Superior temporal gyrus (tissue), 1 donor: ENCODE measurements at regions not wholly inside any gene's neighbourhood (a gene's known extent, or its start where the extent isn't known, plus 50 kb on each side); places are given as distances from the start of the nearest gene placed in this dataset.

ENCODE experiments used
- DNase-seq: peaks from one replicate; pipeline ENCODE4 v3.0.0-alpha.2; 2016; ENCODE audit errors: extremely low spot score

GRCh38 chr18:78562531-78562961 is 417.1 kb upstream of the SALL3 start:
- DNase-seq: no peak

- DNase-seq: no peak
Observed at GRCh38 chr18:78563110-78563509, 416.5 kb upstream of the SALL3 start.

- DNase-seq: no peak
Observed at GRCh38 chr18:78564030-78564429, 415.6 kb upstream of the SALL3 start.

GRCh38 chr18:78564518-78564917 is 415.1 kb upstream of the SALL3 start:
- DNase-seq: no peak

GRCh38 chr18:78565240-78565639 is 414.4 kb upstream of the SALL3 start:
- DNase-seq: no peak

- no peak for DNase-seq
Observed at GRCh38 chr18:78566065-78566464, 413.6 kb upstream of the SALL3 start.

- DNase-seq: no peak
Observed at GRCh38 chr18:78566720-78567119, 412.9 kb upstream of the SALL3 start.

GRCh38 chr18:78571063-78571785 is 408.4 kb upstream of the SALL3 start:
- DNase-seq: no peak

- DNase-seq: no peak
Observed at GRCh38 chr18:78571831-78572347, 407.7 kb upstream of the SALL3 start.

GRCh38 chr18:78573773-78574172 is 405.8 kb upstream of the SALL3 start:
- DNase-seq: no peak

GRCh38 chr18:78576967-78577366 is 402.7 kb upstream of the SALL3 start:
- no peak for DNase-seq

- DNase-seq: no peak
Observed at GRCh38 chr18:78579449-78579848, 400.2 kb upstream of the SALL3 start.

GRCh38 chr18:78579854-78580577 is 399.6 kb upstream of the SALL3 start:
- DNase-seq: no peak

GRCh38 chr18:78580835-78581339 is 398.7 kb upstream of the SALL3 start:
- DNase-seq: no peak

GRCh38 chr18:78582181-78582709 is 397.4 kb upstream of the SALL3 start:
- DNase-seq: no peak

GRCh38 chr18:78582898-78583738 is 396.5 kb upstream of the SALL3 start:
- no peak for DNase-seq

GRCh38 chr18:78583739-78584458 is 395.7 kb upstream of the SALL3 start:
- DNase-seq: no peak

- no peak for DNase-seq
Observed at GRCh38 chr18:78584459-78585022, 395.1 kb upstream of the SALL3 start.

- DNase-seq: no peak
Observed at GRCh38 chr18:78586586-78586985, 393.0 kb upstream of the SALL3 start.

GRCh38 chr18:78587096-78587495 is 392.5 kb upstream of the SALL3 start:
- no peak for DNase-seq
